HG02884 (cell line): ENCODE measurements at regions not wholly inside any gene's neighbourhood (a gene's known extent, or its start where the extent isn't known, plus 50 kb on each side); places are given as distances from the start of the nearest gene placed in this dataset.
"Not testable (repeated sequence)": the region's sequence is repeated elsewhere in the genome, so short reads cannot be mapped to it uniquely, and the experiment has no call there.

Experiments
- ATAC-seq: cut with Tn5 transposase; IDR thresholded peaks from one replicate; pipeline ENCODE4 v1.9.1; 2021; ENCODE audit warnings: mild to moderate bottlenecking, moderate library complexity; ENCODE audit not compliant: unreplicated experiment

GRCh38 chr18:56284319-56284718 is 354.1 kb downstream of the TXNL1 start:
- ATAC-seq: no peak

GRCh38 chr18:56283316-56283715 is 355.1 kb downstream of the TXNL1 start:
- no peak for ATAC-seq

- no peak for ATAC-seq
Measured at GRCh38 chr18:56282234-56283104, 355.9 kb downstream of the TXNL1 start.

GRCh38 chr18:56279816-56280215 is 358.6 kb downstream of the TXNL1 start:
- ATAC-seq: not testable (repeated sequence)

- ATAC-seq: no peak
Measured at GRCh38 chr18:56278421-56279003, 359.9 kb downstream of the TXNL1 start.

GRCh38 chr18:56276466-56276865 is 361.9 kb downstream of the TXNL1 start:
- no peak for ATAC-seq

GRCh38 chr18:56273541-56274219 is 364.7 kb downstream of the TXNL1 start:
- ATAC-seq: no peak

- ATAC-seq: no peak
Measured at GRCh38 chr18:56270671-56271250, 367.6 kb downstream of the TXNL1 start.

GRCh38 chr18:56269958-56270357 is 368.4 kb downstream of the TXNL1 start:
- no peak for ATAC-seq

- no peak for ATAC-seq
Measured at GRCh38 chr18:56268952-56269351, 369.4 kb downstream of the TXNL1 start.

- ATAC-seq: no peak
Measured at GRCh38 chr18:56267334-56267733, 371.1 kb downstream of the TXNL1 start.

GRCh38 chr18:56258178-56258577 is 380.2 kb downstream of the TXNL1 start:
- no peak for ATAC-seq

- peak; percentile 95 for ATAC-seq
Measured at GRCh38 chr18:56257205-56257604, 381.2 kb downstream of the TXNL1 start.

GRCh38 chr18:56256659-56257058 is 381.7 kb downstream of the TXNL1 start:
- ATAC-seq: no peak

- ATAC-seq: no peak
Measured at GRCh38 chr18:56255381-56255780, 383.0 kb downstream of the TXNL1 start.

GRCh38 chr18:56252456-56252855 is 385.9 kb downstream of the TXNL1 start:
- no peak for ATAC-seq

- peak; percentile 92 for ATAC-seq
Measured at GRCh38 chr18:56248610-56249235, 389.7 kb downstream of the TXNL1 start.

- no peak for ATAC-seq
Measured at GRCh38 chr18:56246916-56247315, 391.5 kb downstream of the TXNL1 start.

- ATAC-seq: no peak
Measured at GRCh38 chr18:56245866-56246580, 392.4 kb downstream of the TXNL1 start.

GRCh38 chr18:56240405-56240804 is 398.0 kb downstream of the TXNL1 start:
- ATAC-seq: no peak
